OCI-LY3 (cell line): ENCODE measurements at regions not wholly inside any gene's neighbourhood (a gene's known extent, or its start where the extent isn't known, plus 50 kb on each side); places are given as distances from the start of the nearest gene placed in this dataset.

Experiments used
- H2AFZ ChIP-seq: fragments of 200-600, 300-600 bp; shearing (Covaris generic); 2 replicates; pipeline ENCODE4 v1.6.0; 2014; ENCODE audit warnings: antibody characterized with exemption, low read depth, low read length
- H3K27ac ChIP-seq: fragments of 200-600, 300-600 bp; sonication (generic); 2 replicates; pipeline ENCODE4 v1.5.1; 2014; ENCODE audit warnings: mild to moderate bottlenecking, low read length, moderate library complexity, mixed read lengths
- H3K27me3 ChIP-seq: fragments of 200-600, 300-600 bp; sonication (generic); 2 replicates; pipeline ENCODE4 v1.6.1; 2014; ENCODE audit warnings: low read depth, low read length, mixed read lengths
- H3K36me3 ChIP-seq: fragments of 200-600, 300-600 bp; sonication (generic); replicated peaks from 2 replicates; pipeline ENCODE3; 2014; ENCODE audit warnings: low read depth, low read length, mixed read lengths
- H3K4me1 ChIP-seq: fragments of 300-600, 200-600 bp; sonication (generic); 2 replicates; pipeline ENCODE4 v1.6.1; 2014; ENCODE audit warnings: low read length, mixed read lengths
- H3K4me2 ChIP-seq: fragments of 200-600, 300-600 bp; sonication (generic); 2 replicates; pipeline ENCODE4 v1.6.1; 2014; ENCODE audit warnings: low read length, mixed read lengths
- H3K4me3 ChIP-seq: fragments of 300-600, 200-600 bp; sonication (generic); 2 replicates; pipeline ENCODE4 v1.5.1; 2014; ENCODE audit warnings: antibody characterized with exemption, mild to moderate bottlenecking, low read length, moderate library complexity
- H3K79me2 ChIP-seq: fragments of 300-600, 200-600 bp; shearing (Covaris generic); 2 replicates; pipeline ENCODE4 v1.6.1; 2014; ENCODE audit warnings: mild to moderate bottlenecking, low read length, mixed read lengths
- H3K9ac ChIP-seq: fragments of 300-600, 200-600 bp; shearing (Covaris generic); 2 replicates; pipeline ENCODE4 v1.6.0; 2014; ENCODE audit warnings: mild to moderate bottlenecking, low read length, moderate library complexity
- H3K9me3 ChIP-seq: fragments of 200-600, 300-600 bp; shearing (Covaris generic); 2 replicates; pipeline ENCODE4 v1.6.1; 2014; ENCODE audit warnings: low read length, mixed read lengths; ENCODE audit not compliant: insufficient read depth
- H4K20me1 ChIP-seq: fragments of 200-600, 300-600 bp; sonication (generic); 2 replicates; pipeline ENCODE4 v1.6.1; 2016; ENCODE audit warnings: low read length, mixed read lengths; ENCODE audit not compliant: insufficient read depth
- CTCF ChIP-seq: fragments of 200-600, 300-600 bp; sonication (generic); IDR thresholded peaks from 2 replicates; pipeline ENCODE4 v1.5.1; 2014; ENCODE audit warnings: antibody characterized with exemption, low read length, low read depth
- EZH2phosphoT487 ChIP-seq: fragments of 200-600 bp; shearing (Covaris generic); IDR thresholded peaks from 2 replicates; pipeline ENCODE4 v1.6.1; 2018; ENCODE audit warnings: antibody characterized with exemption, mixed run types, low read depth

- no peaks in the 10 kb centered on the region for H3K36me3 ChIP-seq
- H3K79me2 ChIP-seq = no peaks in the 10 kb centered on the region
- TF ChIP-seq CTCF = no peak
- TF ChIP-seq EZH2phosphoT487 = no peak
- H3K9me3 ChIP-seq = no peaks in the 10 kb centered on the region
- H4K20me1 ChIP-seq = no peaks in the 10 kb centered on the region
- no peak overlapping the region for H3K9ac ChIP-seq
- H3K27me3 ChIP-seq = no peaks in the 10 kb centered on the region
- no peak overlapping the region for H2AFZ ChIP-seq
- H3K27ac ChIP-seq = no peak overlapping the region
- H3K4me2 ChIP-seq = no peak overlapping the region
- no peak overlapping the region for H3K4me3 ChIP-seq
- H3K4me1 ChIP-seq = no peaks in the 10 kb centered on the region
These were observed 182.6 kb downstream of the ANKRD30B start for GRCh38 chr18:14930576-14930975.

GRCh38 chr18:14933049-14933851 lies 185.3 kb downstream of the ANKRD30B start:
- TF ChIP-seq CTCF = no peak
- TF ChIP-seq EZH2phosphoT487 = no peak
- no peaks in the 10 kb centered on the region for H3K36me3 ChIP-seq
- H3K27ac ChIP-seq = no peak overlapping the region
- no peaks in the 10 kb centered on the region for H3K27me3 ChIP-seq
- H3K4me2 ChIP-seq = no peak overlapping the region
- no peaks in the 10 kb centered on the region for H3K9me3 ChIP-seq
- H3K4me1 ChIP-seq = no peaks in the 10 kb centered on the region
- H2AFZ ChIP-seq = no peak overlapping the region
- no peak overlapping the region for H3K4me3 ChIP-seq
- H3K79me2 ChIP-seq = no peaks in the 10 kb centered on the region
- H3K9ac ChIP-seq = no peak overlapping the region
- H4K20me1 ChIP-seq = no peaks in the 10 kb centered on the region

- Histone ChIP-seq H3K36me3 (no peaks in the 10 kb centered on the region), H3K4me3 (no peak overlapping the region), H3K27me3 (no peaks in the 10 kb centered on the region), H3K79me2 (no peaks in the 10 kb centered on the region), H3K27ac (no peak overlapping the region), H3K9me3 (no peaks in the 10 kb centered on the region), H3K4me2 (no peak overlapping the region), H3K4me1 (no peaks in the 10 kb centered on the region), H2AFZ (no peak overlapping the region), H4K20me1 (no peaks in the 10 kb centered on the region), H3K9ac (no peak overlapping the region)
- TF ChIP-seq CTCF = no peak
- TF ChIP-seq EZH2phosphoT487 = no peak
These were observed 186.0 kb downstream of the ANKRD30B start for GRCh38 chr18:14933964-14934363.

GRCh38 chr18:14935210-14935609 lies 187.2 kb downstream of the ANKRD30B start:
- no peaks in the 10 kb centered on the region for H3K27me3 ChIP-seq
- no peaks in the 10 kb centered on the region for H3K9me3 ChIP-seq
- no peaks in the 10 kb centered on the region for H3K4me1 ChIP-seq
- TF ChIP-seq EZH2phosphoT487 = no peak
- TF ChIP-seq CTCF = no peak
- no peak overlapping the region for H3K9ac ChIP-seq
- no peak overlapping the region for H3K4me3 ChIP-seq
- H3K4me2 ChIP-seq = no peak overlapping the region
- no peaks in the 10 kb centered on the region for H3K36me3 ChIP-seq
- no peak overlapping the region for H2AFZ ChIP-seq
- no peaks in the 10 kb centered on the region for H4K20me1 ChIP-seq
- no peaks in the 10 kb centered on the region for H3K79me2 ChIP-seq
- no peak overlapping the region for H3K27ac ChIP-seq
